H9 (cell line): ENCODE measurements at regions not wholly inside any gene's neighbourhood (a gene's known extent, or its start where the extent isn't known, plus 50 kb on each side); places are given as distances from the start of the nearest gene placed in this dataset.

Source experiments
- DNase-seq: peaks from one replicate; pipeline ENCODE4 v3.0.0-alpha.2; 2017
- H2AFZ ChIP-seq: one replicate; pipeline ENCODE4 v1.6.1; 2013; ENCODE audit warnings: mild to moderate bottlenecking, low read length, control low read depth, moderate library complexity
- H2AK5ac ChIP-seq: 2 replicates; pipeline ENCODE4 v1.6.1; 2013; ENCODE audit warnings: low read length, control low read depth, mixed read lengths; ENCODE audit not compliant: insufficient read length
- H2BK120ac ChIP-seq: one replicate; pipeline ENCODE4 v1.6.1; 2013; ENCODE audit warnings: low read depth, mild to moderate bottlenecking, low read length, control low read depth, inconsistent platforms; ENCODE audit not compliant: poor library complexity, severe bottlenecking
- H2BK12ac ChIP-seq: 2 replicates; pipeline ENCODE4 v1.6.1; 2013; ENCODE audit warnings: low read length, control low read depth, mixed read lengths, low read depth; ENCODE audit not compliant: insufficient read length
- H2BK15ac ChIP-seq: 2 replicates; pipeline ENCODE4 v1.6.1; 2013; ENCODE audit warnings: low read depth, low read length, control low read depth
- H2BK20ac ChIP-seq: one replicate; pipeline ENCODE4 v1.6.1; 2013; ENCODE audit warnings: low read depth, mild to moderate bottlenecking, low read length, control low read depth, inconsistent platforms; ENCODE audit not compliant: poor library complexity, severe bottlenecking
- H2BK5ac ChIP-seq: 2 replicates; pipeline ENCODE4 v1.6.1; 2013; ENCODE audit warnings: low read length, control low read depth, mixed read lengths; ENCODE audit not compliant: insufficient read length
- H3K14ac ChIP-seq: 2 replicates; pipeline ENCODE4 v1.6.1; 2013; ENCODE audit warnings: low read length, control low read depth; ENCODE audit not compliant: insufficient read depth
- H3K18ac ChIP-seq: 2 replicates; pipeline ENCODE4 v1.6.1; 2013; ENCODE audit warnings: low read depth, mild to moderate bottlenecking, mixed read lengths, low read length, control low read depth; ENCODE audit not compliant: insufficient read length
- H3K23ac ChIP-seq: 2 replicates; pipeline ENCODE4 v1.6.1; 2013; ENCODE audit warnings: low read length, control low read depth, mixed read lengths, low read depth; ENCODE audit not compliant: insufficient read length
- H3K23me2 ChIP-seq: 2 replicates; pipeline ENCODE4 v1.6.1; 2013; ENCODE audit warnings: low read depth, mild to moderate bottlenecking, mixed read lengths, low read length, control low read depth; ENCODE audit not compliant: insufficient read length, poor library complexity, severe bottlenecking
- H3K27ac ChIP-seq: 2 replicates; pipeline ENCODE4 v1.5.1; 2013; ENCODE audit warnings: low read length, control low read depth, mixed read lengths, low read depth; ENCODE audit not compliant: insufficient read length
- H3K27me3 ChIP-seq: 2 replicates; pipeline ENCODE4 v1.6.1; 2013; ENCODE audit warnings: low read length, control low read depth, inconsistent platforms; ENCODE audit not compliant: insufficient read depth
- H3K4ac ChIP-seq: 2 replicates; pipeline ENCODE4 v1.6.1; 2013; ENCODE audit warnings: low read depth, mild to moderate bottlenecking, control low read depth, inconsistent platforms, low read length, moderate library complexity
- H3K4me1 ChIP-seq: 2 replicates; pipeline ENCODE4 v1.6.1; 2013; ENCODE audit warnings: low read length, control low read depth, inconsistent platforms; ENCODE audit not compliant: insufficient read depth
- H3K4me2 ChIP-seq: 2 replicates; pipeline ENCODE4 v1.6.1; 2013; ENCODE audit warnings: low read length, control low read depth, mixed read lengths; ENCODE audit not compliant: insufficient read length, insufficient read depth
- H3K56ac ChIP-seq: 2 replicates; pipeline ENCODE4 v1.6.1; 2013; ENCODE audit warnings: low read depth, mild to moderate bottlenecking, mixed read lengths, low read length, control low read depth; ENCODE audit not compliant: insufficient read length
- H3K79me1 ChIP-seq: 2 replicates; pipeline ENCODE4 v1.6.1; 2013; ENCODE audit warnings: low read depth, mild to moderate bottlenecking, moderate library complexity, low read length, control low read depth, inconsistent platforms; ENCODE audit not compliant: insufficient read depth, poor library complexity, severe bottlenecking
- H3K79me2 ChIP-seq: 2 replicates; pipeline ENCODE4 v1.6.1; 2013; ENCODE audit warnings: low read length, control low read depth, inconsistent platforms; ENCODE audit not compliant: insufficient read depth
- H3K9ac ChIP-seq: 2 replicates; pipeline ENCODE4 v1.6.1; 2013; ENCODE audit warnings: low read length, control low read depth, mixed read lengths; ENCODE audit not compliant: insufficient read length; ENCODE audit errors: extremely low read depth
- H3K9me3 ChIP-seq: one replicate; pipeline ENCODE4 v1.6.1; 2013; ENCODE audit warnings: low read depth, low read length, inconsistent platforms; ENCODE audit not compliant: control insufficient read depth
- H3T11ph ChIP-seq: one replicate; pipeline ENCODE4 v1.6.1; 2013; ENCODE audit warnings: mild to moderate bottlenecking, low read length, control low read depth, inconsistent platforms
- H4K20me1 ChIP-seq: one replicate; pipeline ENCODE4 v1.6.1; 2013; ENCODE audit not compliant: control insufficient read depth, insufficient read length, insufficient read depth
- H4K5ac ChIP-seq: 2 replicates; pipeline ENCODE4 v1.6.1; 2013; ENCODE audit warnings: low read depth, mild to moderate bottlenecking, mixed read lengths, low read length, control low read depth; ENCODE audit not compliant: insufficient read length
- H4K8ac ChIP-seq: replicated peaks from 2 replicates; pipeline ENCODE4 v1.6.1; 2013; ENCODE audit warnings: low read length, control low read depth, mixed read lengths, low read depth; ENCODE audit not compliant: insufficient read length
- H4K91ac ChIP-seq: 2 replicates; pipeline ENCODE4 v1.6.1; 2013; ENCODE audit warnings: low read depth, mild to moderate bottlenecking, moderate library complexity, mixed read lengths, low read length, control low read depth; ENCODE audit not compliant: insufficient read length
- H3K27ac Mint-ChIP-seq, 3 experiments: 2 replicates in 2 of 3; 3 replicates in 1 of 3; pipeline ENCODE4 v1.8.0; 2020 to 2021; ENCODE audit warnings: mixed read lengths in 3 of 3, mild to moderate bottlenecking in 1 of 3, moderate library complexity in 1 of 3
- H3K27me3 Mint-ChIP-seq: 2 replicates; pipeline ENCODE4 v1.8.0; 2021; ENCODE audit warnings: low read depth, mild to moderate bottlenecking, moderate library complexity, mixed read lengths
- H3K36me3 Mint-ChIP-seq, 3 experiments: 2 replicates in 2 of 3; 3 replicates in 1 of 3; pipeline ENCODE4 v1.8.0; 2020 to 2021; ENCODE audit warnings: low read depth in 3 of 3, mixed read lengths in 3 of 3; ENCODE audit not compliant: insufficient read depth in 1 of 3
- H3K4me1 Mint-ChIP-seq, 2 experiments: 2 replicates each; pipeline ENCODE4 v1.8.0; 2020; ENCODE audit warnings: mixed read lengths in 2 of 2
- H3K4me3 Mint-ChIP-seq, 2 experiments: 2 replicates in 1 of 2; 3 replicates in 1 of 2; pipeline ENCODE4 v1.8.0; 2020 to 2021; ENCODE audit warnings: mild to moderate bottlenecking in 2 of 2, mixed read lengths in 2 of 2, moderate library complexity in 1 of 2
- H3K9me3 Mint-ChIP-seq, 2 experiments: 2 replicates in 1 of 2; 3 replicates in 1 of 2; pipeline ENCODE4 v1.8.0; 2020; ENCODE audit warnings: mild to moderate bottlenecking in 2 of 2, mixed read lengths in 2 of 2, moderate library complexity in 1 of 2
- CTCF ChIP-seq: fragments of 200-600 bp; sonication (generic); conservative IDR thresholded peaks from 3 replicates; pipeline ENCODE4 v1.8.0; 2021; ENCODE audit warnings: antibody characterized with exemption, mild to moderate bottlenecking
- WGBS: extraction: QIAGEN DNeasy Blood & Tissue Kit; methylation state at CpG from one replicate; pipeline ENCODE4 v1.1.7; 2013; ENCODE audit warnings: missing lambda C conversion rate, low lambda C conversion rate, mixed read lengths; ENCODE audit not compliant: insufficient read length; ENCODE audit errors: extremely low coverage; 5-methylcytosine and 5-hydroxymethylcytosine counted together

GRCh38 chr1:63004868-63005267 is 220.9 kb downstream of the ATG4C start:
- Histone ChIP-seq H2BK15ac (no peak overlapping the region), H3K27me3 (no peaks in the 10 kb centered on the region), H3K18ac (no peak overlapping the region), H2BK20ac (no peak overlapping the region), H3K27ac (no peak overlapping the region), H3T11ph (no peak overlapping the region), H2BK5ac (no peak overlapping the region), H3K23me2 (no peaks in the 10 kb centered on the region), H3K4ac (no peak overlapping the region), H3K79me1 (no peaks in the 10 kb centered on the region), H3K14ac (no peak overlapping the region), H3K23ac (no peak overlapping the region), H3K4me2 (no peak overlapping the region), H3K4me1 (no peaks in the 10 kb centered on the region), H2AK5ac (no peak overlapping the region), H3K56ac (no peak overlapping the region), H3K79me2 (no peaks in the 10 kb centered on the region), H3K9ac (no peak overlapping the region), H2BK12ac (no peak overlapping the region), H2AFZ (no peak overlapping the region), H4K8ac (no peak overlapping the region), H3K9me3 (no peaks in the 10 kb centered on the region), H4K20me1 (no peaks in the 10 kb centered on the region), H4K5ac (no peak overlapping the region), H2BK120ac (no peak overlapping the region), H4K91ac (no peak overlapping the region)
- Mint-ChIP-seq H3K36me3 (no peaks in the 10 kb centered on the region), H3K9me3 (no peaks in the 10 kb centered on the region), H3K4me3 (no peak overlapping the region), H3K27ac (no peak overlapping the region; a peak in 2 of 7 replicates), H3K27me3 (0 out of 2 replicates have a peak, but pooled peaks cover 2% of the 10 kb centered on the region), H3K4me1 (peaks cover 14% of the 10 kb centered on the region in 2 experiments)
- peak; percentile 39 for DNase-seq
- no CpG with 5 or more reads among the region's 1 CpG for WGBS
- peak; percentile 73 for TF ChIP-seq CTCF
